Chondrocyte (in vitro differentiated cells): ENCODE measurements at regions not wholly inside any gene's neighbourhood (a gene's known extent, or its start where the extent isn't known, plus 50 kb on each side); places are given as distances from the start of the nearest gene placed in this dataset.

ENCODE experiments used
- DNase-seq: peaks from one replicate; pipeline ENCODE4 v3.0.0; 2021; ENCODE audit warnings: mixed read lengths, low spot score
- H3K27ac Mint-ChIP-seq: one replicate; pipeline ENCODE4 v1.8.0; 2021; ENCODE audit warnings: mild to moderate bottlenecking, moderate library complexity, mixed read lengths; ENCODE audit not compliant: unreplicated experiment
- H3K27me3 Mint-ChIP-seq: 2 replicates; pipeline ENCODE4 v1.8.0; 2021; ENCODE audit warnings: low read depth, mixed read lengths
- H3K36me3 Mint-ChIP-seq: 2 replicates; pipeline ENCODE4 v1.8.0; 2021; ENCODE audit warnings: low read depth, mixed read lengths
- H3K4me1 Mint-ChIP-seq: 2 replicates; pipeline ENCODE4 v1.8.0; 2021; ENCODE audit warnings: low read depth, mild to moderate bottlenecking, mixed read lengths
- H3K4me3 Mint-ChIP-seq: one replicate; pipeline ENCODE4 v1.8.0; 2021; ENCODE audit warnings: mild to moderate bottlenecking, moderate library complexity, mixed read lengths; ENCODE audit not compliant: unreplicated experiment
- H3K9me3 Mint-ChIP-seq: 2 replicates; pipeline ENCODE4 v1.8.0; 2021; ENCODE audit warnings: low read depth, mixed read lengths
- CTCF ChIP-seq: fragments of 200-600 bp; sonication (generic); IDR thresholded peaks from 2 replicates; pipeline ENCODE4 v1.5.0; 2021; ENCODE audit warnings: antibody characterized with exemption, mild to moderate bottlenecking, moderate library complexity

- DNase-seq = no peak
These were observed 195.2 kb upstream of the EPHA5 start for GRCh38 chr4:65865489-65865888.

DNA sequence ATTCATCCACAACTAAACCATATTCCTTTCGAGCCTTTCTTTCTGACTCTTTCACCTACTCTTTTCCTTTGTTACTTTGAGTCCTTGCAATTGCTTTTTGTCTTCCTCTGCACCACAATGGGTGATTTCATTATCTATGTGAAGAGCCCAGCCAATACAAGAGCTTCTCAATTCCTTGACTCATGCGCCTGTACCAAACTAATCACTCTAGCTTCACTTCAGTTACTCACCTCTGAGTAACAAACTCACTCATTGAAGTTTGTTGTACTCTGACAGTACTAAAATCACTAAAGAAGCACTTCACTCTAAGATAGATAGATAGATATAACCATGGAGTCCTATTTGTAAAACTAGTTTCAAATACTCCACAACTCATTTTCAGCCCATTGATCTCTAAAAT is 191.7 kb upstream of the EPHA5 start:
- DNase-seq = no peak

More at GRCh38 chr4:65865489-65865888, 195.2 kb upstream of the EPHA5 start:
- H3K27me3 Mint-ChIP-seq = peaks cover 5% of the 10 kb centered on the region
- no peaks in the 10 kb centered on the region for H3K9me3 Mint-ChIP-seq
- H3K27ac Mint-ChIP-seq = no peak overlapping the region
- H3K4me1 Mint-ChIP-seq = no peaks in the 10 kb centered on the region
- no peaks in the 10 kb centered on the region for H3K36me3 Mint-ChIP-seq
- peak; percentile 69 for TF ChIP-seq CTCF
- H3K4me3 Mint-ChIP-seq = no peak overlapping the region

DNA sequence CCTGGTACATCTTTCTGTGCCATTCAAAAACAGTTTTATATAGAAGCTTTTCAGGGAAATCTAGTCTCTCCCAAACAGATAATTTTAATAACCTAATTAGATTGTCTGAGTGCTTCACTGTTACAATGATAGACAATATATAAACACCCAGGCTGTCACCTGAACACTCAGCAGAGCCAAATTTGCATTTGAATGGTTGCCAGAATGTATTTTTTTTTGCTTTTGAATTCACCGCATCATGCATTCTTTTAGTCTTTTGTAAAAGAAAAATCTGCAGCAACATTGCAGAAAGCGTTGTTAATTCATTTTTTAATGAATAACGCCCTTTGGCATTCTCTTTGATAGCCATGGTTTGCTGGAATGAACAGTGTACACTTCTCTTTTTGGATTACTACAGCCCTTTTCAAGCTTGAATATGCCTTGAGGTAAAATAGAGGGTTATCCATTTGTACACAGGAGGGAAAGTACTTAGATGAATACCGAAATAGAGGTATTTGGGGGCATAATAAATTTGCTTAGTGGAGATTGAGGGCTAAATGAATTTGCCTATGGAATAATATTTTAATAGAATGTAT is 175.0 kb upstream of the EPHA5 start:
- no peak for TF ChIP-seq CTCF
- Mint-ChIP-seq H3K27ac (no peak overlapping the region), H3K36me3 (no peaks in the 10 kb centered on the region), H3K9me3 (no peaks in the 10 kb centered on the region), H3K27me3 (peaks cover 1% of the 10 kb centered on the region), H3K4me3 (no peak overlapping the region), H3K4me1 (peaks cover 3% of the 10 kb centered on the region)
- no peak for DNase-seq

More for the DNA sequence above, 191.7 kb upstream of the EPHA5 start:
- Mint-ChIP-seq H3K36me3 (no peaks in the 10 kb centered on the region), H3K4me3 (no peak overlapping the region), H3K9me3 (no peaks in the 10 kb centered on the region), H3K27ac (no peak overlapping the region), H3K27me3 (peaks cover 4% of the 10 kb centered on the region), H3K4me1 (no peaks in the 10 kb centered on the region)
- TF ChIP-seq CTCF = no peak

GRCh38 chr4:65839164-65839931 is 169.1 kb upstream of the EPHA5 start:
- no peak for TF ChIP-seq CTCF
- no peak overlapping the region for H3K27ac Mint-ChIP-seq
- no peak for DNase-seq
- H3K27me3 Mint-ChIP-seq = no peaks in the 10 kb centered on the region
- H3K9me3 Mint-ChIP-seq = peaks cover 2% of the 10 kb centered on the region
- no peak overlapping the region for H3K4me3 Mint-ChIP-seq
- H3K4me1 Mint-ChIP-seq = no peaks in the 10 kb centered on the region
- H3K36me3 Mint-ChIP-seq = no peaks in the 10 kb centered on the region

DNA sequence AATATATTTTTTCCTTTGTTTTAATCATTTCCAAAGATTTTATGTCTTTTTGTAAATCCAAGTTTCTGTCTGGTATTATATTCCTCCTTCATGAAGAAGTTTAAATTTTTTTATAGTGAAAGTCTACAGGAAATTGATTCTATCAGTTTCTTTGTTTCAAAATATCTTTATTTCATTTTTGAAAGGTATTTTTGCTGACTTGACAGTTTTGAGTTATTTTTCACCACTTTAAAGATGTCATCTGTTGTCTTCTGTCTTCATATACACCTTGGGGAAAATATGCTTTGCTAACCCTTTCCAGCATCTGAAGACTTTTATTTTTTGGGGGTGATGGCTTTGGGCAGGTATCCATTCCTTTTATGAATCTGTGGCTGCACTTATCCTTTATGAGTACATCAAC is 164.4 kb upstream of the EPHA5 start:
- no peak for DNase-seq
- no peaks in the 10 kb centered on the region for H3K4me1 Mint-ChIP-seq
- H3K4me3 Mint-ChIP-seq = no peak overlapping the region
- no peaks in the 10 kb centered on the region for H3K36me3 Mint-ChIP-seq
- H3K9me3 Mint-ChIP-seq = peaks cover 2% of the 10 kb centered on the region
- no peaks in the 10 kb centered on the region for H3K27me3 Mint-ChIP-seq
- no peak for TF ChIP-seq CTCF
- no peak overlapping the region for H3K27ac Mint-ChIP-seq
